ENCODE measurements at regions not wholly inside any gene's neighbourhood (a gene's known extent, or its start where the extent isn't known, plus 50 kb on each side); places are given as distances from the start of the nearest gene placed in this dataset.
"Not testable (repeated sequence)": the region's sequence is repeated elsewhere in the genome, so short reads cannot be mapped to it uniquely, and the experiment has no call there.

DNA sequence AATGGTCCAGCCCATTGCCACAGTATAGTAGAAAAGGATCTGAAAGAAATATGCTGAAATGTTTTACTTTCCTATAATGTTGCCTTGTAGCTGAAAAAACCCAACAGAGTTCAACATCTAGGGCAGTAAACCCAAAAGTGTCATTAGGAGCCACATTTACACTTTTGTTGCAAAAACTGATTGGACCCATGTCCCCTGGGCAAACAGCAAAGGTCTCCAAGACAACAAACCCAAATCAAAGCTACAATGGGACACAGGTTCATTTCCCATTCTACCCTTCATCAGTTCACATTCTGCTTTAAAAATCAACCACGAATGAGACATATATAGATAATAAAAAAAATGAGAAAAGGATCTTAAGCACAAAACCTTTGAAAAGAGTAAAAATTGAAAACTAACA lies 744.8 kb downstream of the PCDH17 start:
- H3K9me3 ChIP-seq (ENCODE audit: low read depth, low read length, poor library complexity, severe bottlenecking) = no peaks in the 10 kb centered on the region
- intact Hi-C loops (cut with micrococcal nuclease; ENCODE audit: unreplicated experiment) = no loop called here
- H3K36me3 ChIP-seq (ENCODE audit: insufficient read depth, low read length, poor library complexity, severe bottlenecking) = no peaks in the 10 kb centered on the region
- H3K4me1 ChIP-seq (ENCODE audit: insufficient read depth, low read length, poor library complexity, severe bottlenecking) = no peaks in the 10 kb centered on the region
- DNase-seq (ENCODE audit: low spot score) = no peak
- BruUV-seq (replicated peaks) = no TSS peak
- H3K4me3 ChIP-seq (ENCODE audit: low read depth, low read length, poor library complexity, severe bottlenecking) = no peak overlapping the region
- no peak overlapping the region for H3K27ac ChIP-seq (ENCODE audit: low read depth, low read length, poor library complexity, severe bottlenecking)
- ChIA-PET POLR2A (ENCODE audit: low non-redundant PET) (no interaction called here), CTCF (no interaction called here)
- TF ChIP-seq EZH2 (IDR thresholded peaks at IDR 0.05; ENCODE audit: borderline replicate concordance, low read depth, low read length, poor library complexity, severe bottlenecking) (no peak), CTCF (conservative IDR thresholded peaks at IDR 0.05; ENCODE audit: low read depth, low read length) (no peak)
- no peaks in the 10 kb centered on the region for H3K27me3 ChIP-seq (replicated peaks; ENCODE audit: insufficient read depth, low read depth, low read length, poor library complexity)

DNA sequence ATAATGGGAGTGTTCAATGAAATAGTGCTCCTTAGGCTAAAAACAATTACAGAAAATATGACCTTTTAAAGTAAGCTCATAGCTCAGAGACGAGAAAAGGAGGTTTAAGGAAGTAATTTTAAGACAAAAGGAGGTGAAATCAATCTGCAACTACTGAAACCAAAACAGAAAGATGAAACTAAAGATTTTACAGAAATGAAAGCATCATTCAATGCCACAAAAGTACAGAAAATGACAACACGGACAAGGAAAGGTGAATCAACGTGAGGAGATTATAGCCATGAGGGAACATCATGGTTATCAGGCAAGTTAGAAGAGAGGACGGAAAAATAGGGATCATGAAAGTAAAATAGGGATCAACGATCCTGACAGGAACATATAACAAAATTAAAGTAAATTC lies 745.2 kb downstream of the PCDH17 start:
- DNase-seq (ENCODE audit: low spot score) = no peak
- CTCF ChIA-PET = no interaction called here
- Histone ChIP-seq H3K36me3 (ENCODE audit: insufficient read depth, low read length, poor library complexity, severe bottlenecking) (no peaks in the 10 kb centered on the region), H3K4me1 (ENCODE audit: insufficient read depth, low read length, poor library complexity, severe bottlenecking) (no peaks in the 10 kb centered on the region), H3K9me3 (ENCODE audit: low read depth, low read length, poor library complexity, severe bottlenecking) (no peaks in the 10 kb centered on the region), H3K27me3 (replicated peaks; ENCODE audit: insufficient read depth, low read depth, low read length, poor library complexity) (no peaks in the 10 kb centered on the region), H3K27ac (ENCODE audit: low read depth, low read length, poor library complexity, severe bottlenecking) (no peak overlapping the region), H3K4me3 (ENCODE audit: low read depth, low read length, poor library complexity, severe bottlenecking) (no peak overlapping the region)
- intact Hi-C loops (cut with micrococcal nuclease; ENCODE audit: unreplicated experiment) = no loop called here
- TF ChIP-seq CTCF (conservative IDR thresholded peaks at IDR 0.05; ENCODE audit: low read depth, low read length) (no peak), EZH2 (IDR thresholded peaks at IDR 0.05; ENCODE audit: borderline replicate concordance, low read depth, low read length, poor library complexity, severe bottlenecking) (no peak)
- POLR2A ChIA-PET (ENCODE audit: low non-redundant PET) = no interaction called here
- no TSS peak for BruUV-seq (replicated peaks)

DNA sequence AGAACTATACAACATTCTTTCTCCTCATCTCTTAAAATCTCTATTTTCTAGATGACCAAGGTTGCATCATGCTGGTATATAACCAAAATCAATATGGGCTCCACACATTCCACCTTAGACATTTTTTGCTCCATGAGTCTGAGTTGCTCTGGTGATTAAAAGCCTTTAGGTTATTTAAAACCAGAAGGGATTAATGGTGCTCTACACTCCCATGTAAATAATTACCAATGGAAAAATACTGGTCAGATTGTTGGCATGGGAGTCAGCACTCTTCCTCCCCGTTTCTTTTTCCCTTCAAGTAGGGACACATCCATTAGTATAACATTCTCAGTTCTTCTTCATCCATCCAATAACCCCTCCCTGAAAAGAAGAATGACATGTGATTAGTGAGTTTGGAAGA lies 747.7 kb downstream of the PCDH17 start:
- Histone ChIP-seq H3K9me3 (ENCODE audit: low read depth, low read length, poor library complexity, severe bottlenecking) (no peaks in the 10 kb centered on the region), H3K27ac (ENCODE audit: low read depth, low read length, poor library complexity, severe bottlenecking) (no peak overlapping the region), H3K36me3 (ENCODE audit: insufficient read depth, low read length, poor library complexity, severe bottlenecking) (no peaks in the 10 kb centered on the region), H3K4me3 (ENCODE audit: low read depth, low read length, poor library complexity, severe bottlenecking) (no peak overlapping the region), H3K4me1 (ENCODE audit: insufficient read depth, low read length, poor library complexity, severe bottlenecking) (no peaks in the 10 kb centered on the region), H3K27me3 (replicated peaks; ENCODE audit: insufficient read depth, low read depth, low read length, poor library complexity) (no peaks in the 10 kb centered on the region)
- TF ChIP-seq EZH2 (IDR thresholded peaks at IDR 0.05; ENCODE audit: borderline replicate concordance, low read depth, low read length, poor library complexity, severe bottlenecking) (no peak), CTCF (conservative IDR thresholded peaks at IDR 0.05; ENCODE audit: low read depth, low read length) (no peak)
- ChIA-PET POLR2A (ENCODE audit: low non-redundant PET) (no interaction called here), CTCF (no interaction called here)
- intact Hi-C loops (cut with micrococcal nuclease; ENCODE audit: unreplicated experiment) = no loop called here
- DNase-seq (ENCODE audit: low spot score) = no peak
- no TSS peak for BruUV-seq (replicated peaks)

- intact Hi-C loops (cut with micrococcal nuclease; ENCODE audit: unreplicated experiment); CTCF ChIA-PET; H3K4me1 ChIP-seq (ENCODE audit: insufficient read depth, low read length, poor library complexity, severe bottlenecking); H3K36me3 ChIP-seq (ENCODE audit: insufficient read depth, low read length, poor library complexity, severe bottlenecking); DNase-seq (ENCODE audit: low spot score); BruUV-seq (replicated peaks); H3K27me3 ChIP-seq (replicated peaks; ENCODE audit: insufficient read depth, low read depth, low read length, poor library complexity); H3K27ac ChIP-seq (ENCODE audit: low read depth, low read length, poor library complexity, severe bottlenecking); H3K9me3 ChIP-seq (ENCODE audit: low read depth, low read length, poor library complexity, severe bottlenecking); H3K4me3 ChIP-seq (ENCODE audit: low read depth, low read length, poor library complexity, severe bottlenecking): not testable (repeated sequence)
- POLR2A ChIA-PET (ENCODE audit: low non-redundant PET) = interaction anchor here (0.7 kb wide), 1 partner anchor 1371 kb away, joined by 5 read pairs; no protein-coding TSS in a partner anchor
Observed at GRCh38 chr13:58385336-58385735, 753.8 kb downstream of the PCDH17 start.

Measured in A673 (cell line).